Kidney epithelial cell (primary cell): ENCODE measurements at regions not wholly inside any gene's neighbourhood (a gene's known extent, or its start where the extent isn't known, plus 50 kb on each side); places are given as distances from the start of the nearest gene placed in this dataset.

Experiments
- DNase-seq: peaks from one replicate; pipeline ENCODE4 v3.0.0-alpha.2; 2010; ENCODE audit warnings: low read depth
- H3K27me3 ChIP-seq: 2 replicates; pipeline ENCODE4 v1.6.0; 2011; ENCODE audit warnings: low read length; ENCODE audit not compliant: control insufficient read depth, insufficient read depth
- H3K36me3 ChIP-seq: 2 replicates; pipeline ENCODE4 v1.5.1; 2011; ENCODE audit warnings: low read length; ENCODE audit not compliant: control insufficient read depth, insufficient read depth
- H3K4me3 ChIP-seq: 2 replicates; pipeline ENCODE4 v1.5.1; 2011; ENCODE audit warnings: low read depth, mild to moderate bottlenecking, control low read depth, low read length
- TF ChIP-seq, protein P1 (sequence below): IDR thresholded peaks from 2 replicates; pipeline ENCODE4 v1.5.1; 2011; ENCODE audit warnings: mild to moderate bottlenecking, moderate library complexity, low read length, control low read depth, inconsistent platforms; ENCODE audit not compliant: insufficient read depth, poor library complexity, severe bottlenecking

DNA sequence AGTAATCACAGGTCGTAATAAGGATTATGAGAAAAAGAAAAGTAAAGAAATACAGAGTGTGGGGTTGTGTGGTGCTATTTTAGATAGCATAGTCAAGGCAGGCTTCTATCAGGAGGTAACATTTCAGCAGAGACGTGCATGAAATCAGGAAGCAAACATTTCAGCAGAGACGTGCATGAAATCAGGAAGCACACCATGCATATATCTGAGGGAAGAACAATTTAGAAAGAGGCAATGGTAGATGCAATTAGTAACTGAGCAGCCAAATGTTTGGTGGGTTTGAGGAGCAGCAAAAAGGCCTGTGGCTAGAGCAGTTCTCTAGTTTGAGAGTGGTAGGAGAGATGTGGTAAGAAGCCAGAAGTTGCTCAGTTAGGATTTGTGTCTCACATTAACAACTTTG is 713.7 kb downstream of the ADCYAP1 start:
- TF ChIP-seq, protein P1, sequence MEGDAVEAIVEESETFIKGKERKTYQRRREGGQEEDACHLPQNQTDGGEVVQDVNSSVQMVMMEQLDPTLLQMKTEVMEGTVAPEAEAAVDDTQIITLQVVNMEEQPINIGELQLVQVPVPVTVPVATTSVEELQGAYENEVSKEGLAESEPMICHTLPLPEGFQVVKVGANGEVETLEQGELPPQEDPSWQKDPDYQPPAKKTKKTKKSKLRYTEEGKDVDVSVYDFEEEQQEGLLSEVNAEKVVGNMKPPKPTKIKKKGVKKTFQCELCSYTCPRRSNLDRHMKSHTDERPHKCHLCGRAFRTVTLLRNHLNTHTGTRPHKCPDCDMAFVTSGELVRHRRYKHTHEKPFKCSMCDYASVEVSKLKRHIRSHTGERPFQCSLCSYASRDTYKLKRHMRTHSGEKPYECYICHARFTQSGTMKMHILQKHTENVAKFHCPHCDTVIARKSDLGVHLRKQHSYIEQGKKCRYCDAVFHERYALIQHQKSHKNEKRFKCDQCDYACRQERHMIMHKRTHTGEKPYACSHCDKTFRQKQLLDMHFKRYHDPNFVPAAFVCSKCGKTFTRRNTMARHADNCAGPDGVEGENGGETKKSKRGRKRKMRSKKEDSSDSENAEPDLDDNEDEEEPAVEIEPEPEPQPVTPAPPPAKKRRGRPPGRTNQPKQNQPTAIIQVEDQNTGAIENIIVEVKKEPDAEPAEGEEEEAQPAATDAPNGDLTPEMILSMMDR: no peak
- DNase-seq: no peak
- no peaks in the 10 kb centered on the region for H3K36me3 ChIP-seq
- no peaks in the 10 kb centered on the region for H3K27me3 ChIP-seq
- no peak overlapping the region for H3K4me3 ChIP-seq

DNA sequence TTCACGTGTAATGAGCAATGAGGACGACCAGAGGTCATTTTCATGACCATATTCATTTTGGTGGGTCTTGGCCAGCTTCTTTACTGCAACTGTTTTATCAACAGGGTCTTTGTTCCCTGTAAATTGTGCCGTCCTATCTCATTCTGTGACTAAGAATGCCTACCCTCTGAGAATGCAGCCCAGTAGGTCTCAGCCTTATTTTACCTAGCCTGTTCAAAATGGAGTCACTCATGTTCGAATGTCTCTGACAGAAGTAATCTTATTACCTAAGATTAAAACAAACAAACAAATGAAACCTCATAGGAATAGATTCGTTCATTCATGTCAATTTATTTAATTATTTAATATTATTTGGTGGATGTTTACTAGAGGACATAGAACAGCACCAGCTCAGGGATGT is 714.8 kb downstream of the ADCYAP1 start:
- H3K36me3 ChIP-seq: no peaks in the 10 kb centered on the region
- H3K27me3 ChIP-seq: no peaks in the 10 kb centered on the region
- DNase-seq: no peak
- no peak overlapping the region for H3K4me3 ChIP-seq
- TF ChIP-seq, protein P1: no peak

DNA sequence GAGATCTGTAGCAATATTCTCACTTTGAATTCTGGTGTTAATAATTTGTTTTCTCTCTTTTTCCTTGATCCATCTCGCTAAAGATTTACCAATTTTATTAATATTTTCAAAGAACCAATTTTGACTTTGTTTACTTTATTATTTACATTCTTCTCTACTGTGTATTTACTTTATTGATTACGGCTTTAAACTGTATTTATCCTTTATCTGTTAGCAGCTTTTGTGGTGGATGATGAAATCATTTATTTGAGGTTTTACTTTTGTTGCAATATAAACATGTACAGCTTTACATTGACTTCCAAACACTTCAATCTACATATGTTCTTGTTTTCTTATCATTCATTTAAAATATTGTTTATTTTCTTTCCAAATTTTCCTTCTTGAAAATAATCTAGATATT is 719.9 kb downstream of the ADCYAP1 start:
- H3K36me3 ChIP-seq: no peaks in the 10 kb centered on the region
- no peak for DNase-seq
- H3K4me3 ChIP-seq: no peak overlapping the region
- TF ChIP-seq, protein P1: no peak
- H3K27me3 ChIP-seq: no peaks in the 10 kb centered on the region

DNA sequence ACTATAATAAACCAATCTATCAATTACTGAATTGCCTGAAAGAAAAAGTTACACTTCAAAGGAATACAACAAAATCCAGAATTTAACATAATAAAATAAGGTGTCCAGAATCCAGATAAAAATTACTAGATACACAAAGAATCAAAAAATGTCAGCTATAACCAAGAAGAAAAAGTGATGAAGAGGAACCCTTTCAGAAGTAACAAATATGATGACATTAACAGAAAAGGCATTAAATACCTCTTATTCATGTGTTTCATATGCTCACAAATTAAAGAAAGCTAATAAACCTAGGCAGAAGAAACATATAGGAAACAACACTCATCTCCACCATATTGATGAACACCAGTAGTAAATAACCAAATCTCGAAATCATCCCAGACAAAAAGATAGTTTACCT is 722.8 kb downstream of the ADCYAP1 start:
- no peak overlapping the region for H3K4me3 ChIP-seq
- no peak for DNase-seq
- no peaks in the 10 kb centered on the region for H3K36me3 ChIP-seq
- TF ChIP-seq, protein P1: no peak
- H3K27me3 ChIP-seq: no peaks in the 10 kb centered on the region

DNA sequence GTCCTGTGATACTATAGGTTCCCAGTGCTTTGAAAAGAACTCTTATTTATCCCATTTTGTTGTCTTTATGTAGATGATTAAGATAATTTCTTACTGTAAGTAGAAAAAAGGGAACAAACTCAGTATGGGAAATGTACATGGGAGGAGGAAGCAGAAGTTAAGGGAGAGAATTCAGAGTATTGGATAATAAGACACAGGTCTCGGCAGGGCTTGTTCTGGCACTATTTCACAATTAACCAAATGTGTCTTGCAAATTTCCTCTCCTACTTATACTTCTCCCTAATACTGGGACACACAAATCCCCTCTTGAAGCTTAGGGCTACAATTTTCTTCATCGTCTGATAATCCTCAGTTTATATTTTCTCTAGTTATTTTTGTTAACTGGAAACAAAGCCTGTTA is 744.0 kb downstream of the ADCYAP1 start:
- TF ChIP-seq, protein P1: no peak
- Histone ChIP-seq H3K4me3 (no peak overlapping the region), H3K27me3 (no peaks in the 10 kb centered on the region), H3K36me3 (no peaks in the 10 kb centered on the region)
- no peak for DNase-seq

DNA sequence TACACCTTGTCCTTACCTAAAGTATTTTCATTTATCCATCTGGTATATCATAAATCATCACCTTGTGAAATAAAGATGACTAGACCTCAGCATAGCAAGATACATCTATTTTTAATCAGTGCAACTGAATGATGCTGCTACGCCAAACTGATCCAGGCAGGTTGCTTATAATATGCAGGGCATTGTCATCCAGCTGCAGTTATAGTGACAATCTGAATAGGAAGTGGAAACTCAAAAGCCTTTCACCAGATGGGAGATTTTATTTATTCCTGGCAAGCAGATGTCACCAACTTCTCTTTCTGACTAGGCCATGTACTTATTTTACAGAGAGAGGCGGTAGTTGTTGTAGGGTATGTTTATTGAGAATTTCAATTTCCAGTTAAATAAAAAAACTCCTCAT is 747.3 kb downstream of the ADCYAP1 start:
- no peak for DNase-seq
- Histone ChIP-seq H3K4me3 (no peak overlapping the region), H3K36me3 (no peaks in the 10 kb centered on the region), H3K27me3 (no peaks in the 10 kb centered on the region)
- TF ChIP-seq, protein P1: no peak
